ENCODE measurements at regions not wholly inside any gene's neighbourhood (a gene's known extent, or its start where the extent isn't known, plus 50 kb on each side); places are given as distances from the start of the nearest gene placed in this dataset.

DNA sequence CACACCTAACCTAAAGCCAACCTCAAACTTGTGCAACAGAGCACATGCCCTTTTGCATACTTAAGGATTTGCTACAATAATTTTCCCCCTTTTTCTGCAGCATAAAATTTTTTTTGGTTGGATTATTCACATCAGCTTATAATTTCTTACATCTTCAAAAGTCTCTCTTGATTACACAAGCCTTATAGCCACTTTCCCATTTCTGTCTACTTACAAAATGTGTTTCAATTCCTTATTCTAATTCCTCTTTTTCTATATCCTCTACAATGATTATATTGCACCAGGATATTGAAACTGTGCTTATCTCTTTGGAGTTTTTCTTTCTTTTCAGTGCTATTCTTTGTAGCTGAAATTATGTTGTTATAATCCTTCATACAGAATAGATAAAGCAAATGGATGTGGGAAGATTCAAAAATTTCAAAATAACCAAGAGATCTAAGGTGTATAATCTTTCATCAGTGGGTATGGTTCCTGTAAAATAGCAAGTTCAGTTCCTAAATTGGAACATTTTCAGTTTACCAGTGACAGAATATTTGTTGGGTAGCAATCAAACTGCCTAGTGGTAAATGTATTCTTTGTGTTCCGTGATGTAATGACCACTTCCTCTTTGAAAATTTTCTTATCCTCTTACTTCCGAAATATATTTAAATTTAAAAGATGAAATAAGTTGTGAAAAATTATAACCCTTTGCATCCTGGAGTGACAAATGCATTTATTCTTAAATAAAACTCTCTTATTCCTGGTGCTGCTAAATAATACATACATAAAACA lies 386.8 kb upstream of the CHD1 start:
- Mint-ChIP-seq H3K27ac (no peak overlapping the region), H3K9me3 (peaks cover 0 to 4% (median 0%) of the 10 kb centered on the region in 8 donors), H3K27me3 (no peaks in the 10 kb centered on the region), H3K4me3 (no peak overlapping the region), H3K4me1 (no peaks in the 10 kb centered on the region), H3K36me3 (no peaks in the 10 kb centered on the region)
- Histone ChIP-seq H3K4me1 (ENCODE audit: insufficient read depth, low read length) (no peaks in the 10 kb centered on the region), H3K36me3 (ENCODE audit: insufficient read depth, low read length) (no peaks in the 10 kb centered on the region), H3K9me3 (ENCODE audit: control insufficient read depth in 1 of 2, low read length in 2 of 2) (peaks cover 0 to 5% of the 10 kb centered on the region in 2 donors), H3K27ac (ENCODE audit: low read depth, low read length) (no peak overlapping the region), H3K27me3 (ENCODE audit: insufficient read depth, low read length) (no peaks in the 10 kb centered on the region), H3K4me3 (ENCODE audit: low read length in 2 of 2) (no peak overlapping the region)
- intact Hi-C loops (cut with micrococcal nuclease) = no loop called here
- no peak for DNase-seq
- ChIA-PET POLR2A (ENCODE audit: partially characterized antibody) (no interaction called here), CTCF (ENCODE audit: partially characterized antibody) (no interaction called here)

GRCh38 chr5:99314721-99315120 lies 385.9 kb upstream of the CHD1 start:
- Mint-ChIP-seq H3K4me3 (no peak overlapping the region), H3K36me3 (no peaks in the 10 kb centered on the region), H3K9me3 (peaks cover 0 to 4% (median 0%) of the 10 kb centered on the region in 8 donors), H3K27me3 (no peaks in the 10 kb centered on the region), H3K27ac (no peak overlapping the region), H3K4me1 (no peaks in the 10 kb centered on the region)
- H3K36me3 ChIP-seq (ENCODE audit: insufficient read depth, low read length) = no peaks in the 10 kb centered on the region
- DNase-seq = no peak
- H3K27ac ChIP-seq (ENCODE audit: low read depth, low read length) = no peak overlapping the region
- H3K4me3 ChIP-seq (ENCODE audit: low read length in 2 of 2) = no peak overlapping the region
- peaks cover 0 to 5% of the 10 kb centered on the region in 2 donors for H3K9me3 ChIP-seq (ENCODE audit: control insufficient read depth in 1 of 2, low read length in 2 of 2)
- H3K4me1 ChIP-seq (ENCODE audit: insufficient read depth, low read length) = no peaks in the 10 kb centered on the region
- intact Hi-C loops (cut with micrococcal nuclease) = no loop called here
- ChIA-PET POLR2A (ENCODE audit: partially characterized antibody) (no interaction called here), CTCF (ENCODE audit: partially characterized antibody) (no interaction called here)
- H3K27me3 ChIP-seq (ENCODE audit: insufficient read depth, low read length) = no peaks in the 10 kb centered on the region

DNA sequence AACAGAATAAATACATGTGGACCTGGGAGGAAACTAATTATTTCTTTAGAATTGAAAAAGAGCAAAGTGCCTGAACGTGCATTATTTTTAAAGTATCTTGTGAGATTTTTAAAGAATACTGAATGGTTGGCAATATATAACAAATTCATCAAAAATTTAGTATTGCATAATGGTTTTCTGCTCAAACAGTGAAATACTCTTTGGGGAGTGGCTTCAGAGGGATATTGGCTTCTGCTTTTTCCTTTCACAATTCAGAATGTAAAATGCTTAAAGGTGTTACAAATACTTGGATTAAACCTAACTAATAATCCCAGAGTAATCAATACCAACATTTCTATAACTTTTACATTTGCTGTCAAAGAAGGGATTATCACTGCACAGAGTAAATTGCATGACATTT lies 379.3 kb upstream of the CHD1 start:
- Mint-ChIP-seq H3K36me3 (no peaks in the 10 kb centered on the region), H3K4me3 (no peak overlapping the region), H3K4me1 (no peaks in the 10 kb centered on the region), H3K9me3 (peaks cover 0 to 2% (median 0%) of the 10 kb centered on the region in 8 donors), H3K27ac (no peak overlapping the region), H3K27me3 (no peaks in the 10 kb centered on the region)
- POLR2A ChIA-PET (ENCODE audit: partially characterized antibody) = no interaction called here
- H3K4me1 ChIP-seq (ENCODE audit: insufficient read depth, low read length) = no peaks in the 10 kb centered on the region
- CTCF ChIA-PET (ENCODE audit: partially characterized antibody) = no interaction called here
- no peaks in the 10 kb centered on the region for H3K9me3 ChIP-seq (ENCODE audit: control insufficient read depth in 1 of 2, low read length in 2 of 2)
- no peaks in the 10 kb centered on the region for H3K27me3 ChIP-seq (ENCODE audit: insufficient read depth, low read length)
- intact Hi-C loops (cut with micrococcal nuclease) = no loop called here
- no peak overlapping the region for H3K4me3 ChIP-seq (ENCODE audit: low read length in 2 of 2)
- no peaks in the 10 kb centered on the region for H3K36me3 ChIP-seq (ENCODE audit: insufficient read depth, low read length)
- no peak overlapping the region for H3K27ac ChIP-seq (ENCODE audit: low read depth, low read length)
- DNase-seq = no peak

GRCh38 chr5:99305045-99305580 lies 376.3 kb upstream of the CHD1 start:
- Mint-ChIP-seq H3K27me3 (no peaks in the 10 kb centered on the region), H3K27ac (no peak overlapping the region), H3K4me1 (no peaks in the 10 kb centered on the region), H3K9me3 (peaks cover 0 to 7% (median 0%) of the 10 kb centered on the region in 8 donors), H3K4me3 (no peak overlapping the region), H3K36me3 (no peaks in the 10 kb centered on the region)
- Histone ChIP-seq H3K27me3 (ENCODE audit: insufficient read depth, low read length) (no peaks in the 10 kb centered on the region), H3K9me3 (ENCODE audit: control insufficient read depth in 1 of 2, low read length in 2 of 2) (no peaks in the 10 kb centered on the region), H3K4me1 (ENCODE audit: insufficient read depth, low read length) (no peaks in the 10 kb centered on the region), H3K27ac (ENCODE audit: low read depth, low read length) (no peak overlapping the region), H3K36me3 (ENCODE audit: insufficient read depth, low read length) (no peaks in the 10 kb centered on the region), H3K4me3 (ENCODE audit: low read length in 2 of 2) (no peak overlapping the region)
- CTCF ChIA-PET (ENCODE audit: partially characterized antibody) = no interaction called here
- intact Hi-C loops (cut with micrococcal nuclease) = no loop called here
- POLR2A ChIA-PET (ENCODE audit: partially characterized antibody) = no interaction called here
- DNase-seq = no peak

DNA sequence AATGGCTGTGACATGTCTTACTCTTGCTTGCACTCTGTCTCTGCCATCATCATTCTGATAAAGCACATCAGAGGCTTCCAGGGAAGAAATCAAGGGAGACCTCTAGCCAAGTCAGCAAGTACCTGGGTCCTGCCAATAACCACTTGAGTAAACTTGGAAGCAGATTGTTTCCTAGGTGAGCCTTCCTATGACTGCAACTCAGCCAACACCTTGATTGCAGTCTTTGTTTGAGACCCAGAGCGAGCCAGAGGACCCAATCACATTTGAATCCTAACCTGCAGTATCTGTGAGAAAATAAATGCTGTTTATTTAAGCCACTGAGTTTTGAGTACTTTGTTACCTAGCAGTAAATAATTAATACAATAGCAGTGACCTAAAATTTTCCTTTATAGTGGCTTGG lies 356.8 kb upstream of the CHD1 start:
- no peaks in the 10 kb centered on the region for H3K27me3 ChIP-seq (ENCODE audit: insufficient read depth, low read length)
- H3K4me1 ChIP-seq (ENCODE audit: insufficient read depth, low read length) = no peaks in the 10 kb centered on the region
- DNase-seq = no peak
- no peaks in the 10 kb centered on the region for H3K36me3 Mint-ChIP-seq
- no peak overlapping the region for H3K4me3 ChIP-seq (ENCODE audit: low read length in 2 of 2)
- no peaks in the 10 kb centered on the region for H3K9me3 ChIP-seq (ENCODE audit: control insufficient read depth in 1 of 2, low read length in 2 of 2)
- H3K4me1 Mint-ChIP-seq = no peaks in the 10 kb centered on the region
- H3K27ac ChIP-seq (ENCODE audit: low read depth, low read length) = no peak overlapping the region
- no peaks in the 10 kb centered on the region for H3K27me3 Mint-ChIP-seq
- H3K4me3 Mint-ChIP-seq = no peak overlapping the region
- peaks cover 0 to 3% (median 0%) of the 10 kb centered on the region in 8 donors for H3K9me3 Mint-ChIP-seq
- H3K27ac Mint-ChIP-seq = no peak overlapping the region
- intact Hi-C loops (cut with micrococcal nuclease) = no loop called here
- POLR2A ChIA-PET (ENCODE audit: partially characterized antibody) = no interaction called here
- H3K36me3 ChIP-seq (ENCODE audit: insufficient read depth, low read length) = no peaks in the 10 kb centered on the region
- CTCF ChIA-PET (ENCODE audit: partially characterized antibody) = no interaction called here

- H3K4me1 Mint-ChIP-seq = no peaks in the 10 kb centered on the region
These were observed 346.3 kb upstream of the CHD1 start for GRCh38 chr5:99275128-99275527.

DNA sequence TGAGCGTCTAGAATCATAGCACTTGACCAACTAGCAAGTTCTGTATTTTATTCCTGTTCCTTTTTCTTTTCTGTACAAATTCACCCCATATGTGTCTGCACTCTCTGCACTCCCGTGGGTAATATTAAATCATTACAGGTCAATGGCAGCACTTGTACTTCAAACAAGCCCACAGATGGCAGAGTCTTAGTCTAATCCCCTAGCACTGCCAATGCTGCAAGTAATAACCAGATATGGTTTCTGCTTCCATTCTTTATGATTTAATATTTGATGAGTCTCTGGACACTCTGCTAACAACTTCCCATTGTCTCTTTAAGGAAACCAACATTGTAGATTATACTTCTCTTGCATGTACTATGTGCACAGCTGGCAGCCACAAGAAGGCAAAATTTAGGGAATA lies 343.8 kb upstream of the CHD1 start:
- no peak for DNase-seq
- H3K4me3 ChIP-seq (ENCODE audit: low read length in 2 of 2) = no peak overlapping the region
- no peaks in the 10 kb centered on the region for H3K27me3 ChIP-seq (ENCODE audit: insufficient read depth, low read length)
- intact Hi-C loops (cut with micrococcal nuclease) = no loop called here
- no peaks in the 10 kb centered on the region for H3K36me3 ChIP-seq (ENCODE audit: insufficient read depth, low read length)
- ChIA-PET POLR2A (ENCODE audit: partially characterized antibody) (no interaction called here), CTCF (ENCODE audit: partially characterized antibody) (no interaction called here)
- H3K9me3 Mint-ChIP-seq = peaks cover 0 to 5% (median 3%) of the 10 kb centered on the region in 8 donors
- H3K4me1 ChIP-seq (ENCODE audit: insufficient read depth, low read length) = no peaks in the 10 kb centered on the region
- H3K27me3 Mint-ChIP-seq = no peaks in the 10 kb centered on the region
- no peaks in the 10 kb centered on the region for H3K4me1 Mint-ChIP-seq
- H3K4me3 Mint-ChIP-seq = no peak overlapping the region
- no peak overlapping the region for H3K27ac ChIP-seq (ENCODE audit: low read depth, low read length)
- no peaks in the 10 kb centered on the region for H3K36me3 Mint-ChIP-seq
- H3K27ac Mint-ChIP-seq = no peak overlapping the region
- no peaks in the 10 kb centered on the region for H3K9me3 ChIP-seq (ENCODE audit: control insufficient read depth in 1 of 2, low read length in 2 of 2)

More at GRCh38 chr5:99275128-99275527, 346.3 kb upstream of the CHD1 start:
- intact Hi-C loops (cut with micrococcal nuclease) = no loop called here
- no peak overlapping the region for H3K4me3 Mint-ChIP-seq
- ChIA-PET CTCF (ENCODE audit: partially characterized antibody) (no interaction called here), POLR2A (ENCODE audit: partially characterized antibody) (no interaction called here)
- H3K4me3 ChIP-seq (ENCODE audit: low read length in 2 of 2) = no peak overlapping the region
- H3K27me3 ChIP-seq (ENCODE audit: insufficient read depth, low read length) = no peaks in the 10 kb centered on the region
- H3K36me3 Mint-ChIP-seq = no peaks in the 10 kb centered on the region
- no peak for DNase-seq
- H3K27ac Mint-ChIP-seq = no peak overlapping the region
- H3K36me3 ChIP-seq (ENCODE audit: insufficient read depth, low read length) = no peaks in the 10 kb centered on the region
- H3K9me3 ChIP-seq (ENCODE audit: control insufficient read depth in 1 of 2, low read length in 2 of 2) = no peaks in the 10 kb centered on the region
- no peak overlapping the region for H3K27ac ChIP-seq (ENCODE audit: low read depth, low read length)
- no peaks in the 10 kb centered on the region for H3K27me3 Mint-ChIP-seq
- no peaks in the 10 kb centered on the region for H3K4me1 ChIP-seq (ENCODE audit: insufficient read depth, low read length)
- peaks cover 0 to 5% (median 3%) of the 10 kb centered on the region in 8 donors for H3K9me3 Mint-ChIP-seq
